Fibroblast of lung (primary cell): ENCODE measurements at regions not wholly inside any gene's neighbourhood (a gene's known extent, or its start where the extent isn't known, plus 50 kb on each side); places are given as distances from the start of the nearest gene placed in this dataset.

Source experiments
- DNase-seq, 2 donors: peaks; one replicate each; pipeline versions ENCODE4 v3.0.0 to v3.0.0-alpha.2; 2010; ENCODE audit warnings: low read depth in 2 of 2
- H2AFZ ChIP-seq: 2 replicates; pipeline ENCODE4 v1.5.1; 2012; ENCODE audit warnings: low read length, control low read depth, inconsistent platforms
- H3K27ac ChIP-seq: 2 replicates; pipeline ENCODE4 v1.5.1; 2011; ENCODE audit warnings: low read length, control low read depth; ENCODE audit not compliant: insufficient read depth
- H3K27me3 ChIP-seq: 2 replicates; pipeline ENCODE4 v1.5.1; 2011; ENCODE audit warnings: mild to moderate bottlenecking, low read length; ENCODE audit not compliant: control insufficient read depth, insufficient read depth
- H3K36me3 ChIP-seq: 2 replicates; pipeline ENCODE4 v1.5.1; 2011; ENCODE audit warnings: low read length; ENCODE audit not compliant: control insufficient read depth, insufficient read depth
- H3K4me1 ChIP-seq: 2 replicates; pipeline ENCODE4 v1.5.1; 2011; ENCODE audit warnings: low read length; ENCODE audit not compliant: control insufficient read depth, insufficient read depth; ENCODE audit errors: extremely low read depth
- H3K4me2 ChIP-seq: 2 replicates; pipeline ENCODE4 v1.5.1; 2011; ENCODE audit warnings: low read length, control low read depth; ENCODE audit not compliant: insufficient read depth; ENCODE audit errors: extremely low read depth
- H3K4me3 ChIP-seq, 4 experiments: fragments of 200-600 bp in 1 of 4; sonication (generic) in 1 of 4; replicated peaks in 1 of 4; 2 replicates each; pipeline ENCODE4 v1.5.1; 2011 to 2016; ENCODE audit warnings: low read length in 4 of 4, low read depth in 3 of 4, mild to moderate bottlenecking in 3 of 4, control low read depth in 2 of 4, inconsistent platforms in 1 of 4, mixed read lengths in 1 of 4; ENCODE audit not compliant: insufficient read depth in 1 of 4; ENCODE audit errors: control extremely low read depth in 1 of 4
- H3K79me2 ChIP-seq: 2 replicates; pipeline ENCODE4 v1.5.1; 2012; ENCODE audit warnings: mild to moderate bottlenecking, low read length, inconsistent platforms; ENCODE audit not compliant: control insufficient read depth, insufficient read depth
- H3K9ac ChIP-seq: 2 replicates; pipeline ENCODE4 v1.5.1; 2011; ENCODE audit warnings: mild to moderate bottlenecking, low read length, control low read depth; ENCODE audit not compliant: insufficient read depth
- H3K9me3 ChIP-seq: 2 replicates; pipeline ENCODE4 v1.5.1; 2012; ENCODE audit warnings: low read depth, low read length; ENCODE audit not compliant: control insufficient read depth, insufficient read depth
- H4K20me1 ChIP-seq: 2 replicates; pipeline ENCODE4 v1.5.1; 2011; ENCODE audit warnings: low read length; ENCODE audit not compliant: control insufficient read depth, insufficient read depth; ENCODE audit errors: extremely low read depth
- CTCF ChIP-seq, 2 donors: IDR thresholded peaks in 1 of 2; conservative IDR thresholded peaks in 1 of 2; 1 replicate in 1 of 2; 2 replicates in 1 of 2; pipeline ENCODE4 v1.5.1; 2011 to 2012; ENCODE audit warnings: low read length in 2 of 2, control low read depth in 1 of 2, inconsistent platforms in 1 of 2, low read depth in 1 of 2, mild to moderate bottlenecking in 1 of 2
- EZH2 ChIP-seq: IDR thresholded peaks from 2 replicates; pipeline ENCODE4 v1.5.1; 2012; ENCODE audit warnings: low read length, control low read depth, mild to moderate bottlenecking; ENCODE audit errors: missing control alignments

- H3K79me2 ChIP-seq: no peaks in the 10 kb centered on the region
- H3K4me3 ChIP-seq: no peak overlapping the region
- H3K36me3 ChIP-seq: no peaks in the 10 kb centered on the region
- H3K4me1 ChIP-seq: no peaks in the 10 kb centered on the region
- no peaks in the 10 kb centered on the region for H3K27me3 ChIP-seq
- no peak overlapping the region for H2AFZ ChIP-seq
- no peak overlapping the region for H3K4me2 ChIP-seq
- no peak overlapping the region for H3K27ac ChIP-seq
- no peak overlapping the region for H3K9ac ChIP-seq
- no peak for TF ChIP-seq CTCF (conservative IDR thresholded peaks at IDR 0.05 in 1 of 2, IDR thresholded peaks at IDR 0.05 in 1 of 2; ENCODE audit: low read depth in 1 of 2, low read length in 2 of 2)
- no peak for TF ChIP-seq EZH2
- no peak for DNase-seq
- H4K20me1 ChIP-seq: no peaks in the 10 kb centered on the region
- no peaks in the 10 kb centered on the region for H3K9me3 ChIP-seq
Measured at GRCh38 chr2:58558881-58559280, 317.8 kb upstream of the FANCL start.

GRCh38 chr2:58557176-58557575, 316.1 kb upstream of the FANCL start:
- Histone ChIP-seq H3K79me2 (no peaks in the 10 kb centered on the region), H2AFZ (no peak overlapping the region), H3K27me3 (no peaks in the 10 kb centered on the region), H3K4me2 (no peak overlapping the region), H3K27ac (no peak overlapping the region), H4K20me1 (no peaks in the 10 kb centered on the region), H3K36me3 (no peaks in the 10 kb centered on the region), H3K4me1 (no peaks in the 10 kb centered on the region), H3K9ac (no peak overlapping the region), H3K9me3 (no peaks in the 10 kb centered on the region), H3K4me3 (no peak overlapping the region)
- DNase-seq: no peak
- TF ChIP-seq CTCF (conservative IDR thresholded peaks at IDR 0.05 in 1 of 2, IDR thresholded peaks at IDR 0.05 in 1 of 2; ENCODE audit: low read depth in 1 of 2, low read length in 2 of 2) (no peak), EZH2 (no peak)

- Histone ChIP-seq H3K27ac (no peak overlapping the region), H4K20me1 (no peaks in the 10 kb centered on the region), H3K4me1 (no peaks in the 10 kb centered on the region), H3K9ac (no peak overlapping the region), H3K4me2 (no peak overlapping the region), H3K4me3 (no peak overlapping the region), H3K9me3 (no peaks in the 10 kb centered on the region), H3K36me3 (no peaks in the 10 kb centered on the region), H3K79me2 (no peaks in the 10 kb centered on the region), H2AFZ (no peak overlapping the region), H3K27me3 (no peaks in the 10 kb centered on the region)
- peak in 1 of 2 donors; percentile 12 for TF ChIP-seq CTCF (conservative IDR thresholded peaks at IDR 0.05 in 1 of 2, IDR thresholded peaks at IDR 0.05 in 1 of 2; ENCODE audit: low read depth in 1 of 2, low read length in 2 of 2)
- TF ChIP-seq EZH2: no peak
- peak in 1 of 2 donors; percentile 9 for DNase-seq
Measured at GRCh38 chr2:58553937-58554336, 312.8 kb upstream of the FANCL start.
